ENCODE measurements at regions not wholly inside any gene's neighbourhood (a gene's known extent, or its start where the extent isn't known, plus 50 kb on each side); places are given as distances from the start of the nearest gene placed in this dataset.

GRCh38 chr12:127531542-127531941 lies 735.4 kb upstream of the TMEM132C start:
- TF ChIP-seq, protein P1, sequence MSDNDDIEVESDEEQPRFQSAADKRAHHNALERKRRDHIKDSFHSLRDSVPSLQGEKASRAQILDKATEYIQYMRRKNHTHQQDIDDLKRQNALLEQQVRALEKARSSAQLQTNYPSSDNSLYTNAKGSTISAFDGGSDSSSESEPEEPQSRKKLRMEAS (IDR thresholded peaks at IDR 0.05; ENCODE audit: low read depth, low read length): no peak
- TF ChIP-seq TCF12 (IDR thresholded peaks at IDR 0.05; ENCODE audit: low read depth, low read length): no peak
- no peak for TF ChIP-seq CEBPB (IDR thresholded peaks at IDR 0.05; ENCODE audit: borderline replicate concordance in 1 of 2, low read depth in 2 of 2, low read length in 2 of 2)
- TF ChIP-seq, protein P2, sequence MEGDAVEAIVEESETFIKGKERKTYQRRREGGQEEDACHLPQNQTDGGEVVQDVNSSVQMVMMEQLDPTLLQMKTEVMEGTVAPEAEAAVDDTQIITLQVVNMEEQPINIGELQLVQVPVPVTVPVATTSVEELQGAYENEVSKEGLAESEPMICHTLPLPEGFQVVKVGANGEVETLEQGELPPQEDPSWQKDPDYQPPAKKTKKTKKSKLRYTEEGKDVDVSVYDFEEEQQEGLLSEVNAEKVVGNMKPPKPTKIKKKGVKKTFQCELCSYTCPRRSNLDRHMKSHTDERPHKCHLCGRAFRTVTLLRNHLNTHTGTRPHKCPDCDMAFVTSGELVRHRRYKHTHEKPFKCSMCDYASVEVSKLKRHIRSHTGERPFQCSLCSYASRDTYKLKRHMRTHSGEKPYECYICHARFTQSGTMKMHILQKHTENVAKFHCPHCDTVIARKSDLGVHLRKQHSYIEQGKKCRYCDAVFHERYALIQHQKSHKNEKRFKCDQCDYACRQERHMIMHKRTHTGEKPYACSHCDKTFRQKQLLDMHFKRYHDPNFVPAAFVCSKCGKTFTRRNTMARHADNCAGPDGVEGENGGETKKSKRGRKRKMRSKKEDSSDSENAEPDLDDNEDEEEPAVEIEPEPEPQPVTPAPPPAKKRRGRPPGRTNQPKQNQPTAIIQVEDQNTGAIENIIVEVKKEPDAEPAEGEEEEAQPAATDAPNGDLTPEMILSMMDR (IDR thresholded peaks at IDR 0.05 in 2 of 3, conservative IDR thresholded peaks at IDR 0.05 in 1 of 3; ENCODE audit: control insufficient read depth in 2 of 3, extremely low read depth in 1 of 3, insufficient read depth in 1 of 3, low read depth in 3 of 3, low read length in 3 of 3): no peak
- TF ChIP-seq JUND (IDR thresholded peaks at IDR 0.05; ENCODE audit: low read depth, low read length): no peak
- no peak for TF ChIP-seq POLR2A (IDR thresholded peaks at IDR 0.05; ENCODE audit: low read depth, low read length)
- no peak for TF ChIP-seq RCOR1 (conservative IDR thresholded peaks at IDR 0.05; ENCODE audit: low read depth, low read length)
- TF ChIP-seq, protein P3, sequence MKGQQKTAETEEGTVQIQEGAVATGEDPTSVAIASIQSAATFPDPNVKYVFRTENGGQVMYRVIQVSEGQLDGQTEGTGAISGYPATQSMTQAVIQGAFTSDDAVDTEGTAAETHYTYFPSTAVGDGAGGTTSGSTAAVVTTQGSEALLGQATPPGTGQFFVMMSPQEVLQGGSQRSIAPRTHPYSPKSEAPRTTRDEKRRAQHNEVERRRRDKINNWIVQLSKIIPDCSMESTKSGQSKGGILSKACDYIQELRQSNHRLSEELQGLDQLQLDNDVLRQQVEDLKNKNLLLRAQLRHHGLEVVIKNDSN (IDR thresholded peaks at IDR 0.05; ENCODE audit: borderline replicate concordance, extremely low read length, insufficient read depth, low read depth, low read length): no peak
- no peak for TF ChIP-seq SPI1 (IDR thresholded peaks at IDR 0.05; ENCODE audit: borderline replicate concordance, insufficient read depth, low read depth, low read length)
- TF ChIP-seq, protein P4, sequence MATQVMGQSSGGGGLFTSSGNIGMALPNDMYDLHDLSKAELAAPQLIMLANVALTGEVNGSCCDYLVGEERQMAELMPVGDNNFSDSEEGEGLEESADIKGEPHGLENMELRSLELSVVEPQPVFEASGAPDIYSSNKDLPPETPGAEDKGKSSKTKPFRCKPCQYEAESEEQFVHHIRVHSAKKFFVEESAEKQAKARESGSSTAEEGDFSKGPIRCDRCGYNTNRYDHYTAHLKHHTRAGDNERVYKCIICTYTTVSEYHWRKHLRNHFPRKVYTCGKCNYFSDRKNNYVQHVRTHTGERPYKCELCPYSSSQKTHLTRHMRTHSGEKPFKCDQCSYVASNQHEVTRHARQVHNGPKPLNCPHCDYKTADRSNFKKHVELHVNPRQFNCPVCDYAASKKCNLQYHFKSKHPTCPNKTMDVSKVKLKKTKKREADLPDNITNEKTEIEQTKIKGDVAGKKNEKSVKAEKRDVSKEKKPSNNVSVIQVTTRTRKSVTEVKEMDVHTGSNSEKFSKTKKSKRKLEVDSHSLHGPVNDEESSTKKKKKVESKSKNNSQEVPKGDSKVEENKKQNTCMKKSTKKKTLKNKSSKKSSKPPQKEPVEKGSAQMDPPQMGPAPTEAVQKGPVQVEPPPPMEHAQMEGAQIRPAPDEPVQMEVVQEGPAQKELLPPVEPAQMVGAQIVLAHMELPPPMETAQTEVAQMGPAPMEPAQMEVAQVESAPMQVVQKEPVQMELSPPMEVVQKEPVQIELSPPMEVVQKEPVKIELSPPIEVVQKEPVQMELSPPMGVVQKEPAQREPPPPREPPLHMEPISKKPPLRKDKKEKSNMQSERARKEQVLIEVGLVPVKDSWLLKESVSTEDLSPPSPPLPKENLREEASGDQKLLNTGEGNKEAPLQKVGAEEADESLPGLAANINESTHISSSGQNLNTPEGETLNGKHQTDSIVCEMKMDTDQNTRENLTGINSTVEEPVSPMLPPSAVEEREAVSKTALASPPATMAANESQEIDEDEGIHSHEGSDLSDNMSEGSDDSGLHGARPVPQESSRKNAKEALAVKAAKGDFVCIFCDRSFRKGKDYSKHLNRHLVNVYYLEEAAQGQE (IDR thresholded peaks at IDR 0.05; ENCODE audit: low read depth, low read length): no peak
- TF ChIP-seq FOXM1 (IDR thresholded peaks at IDR 0.05; ENCODE audit: low read depth, low read length): no peak
